OCI-LY1 (cell line): ENCODE measurements at regions not wholly inside any gene's neighbourhood (a gene's known extent, or its start where the extent isn't known, plus 50 kb on each side); places are given as distances from the start of the nearest gene placed in this dataset.

ENCODE experiments used
- CTCF ChIP-seq: fragments of 200-600 bp; sonication (generic), shearing (Covaris generic); IDR thresholded peaks from 2 replicates; pipeline ENCODE4 v1.5.1; 2017; ENCODE audit warnings: mild to moderate bottlenecking, antibody characterized with exemption, low read length, moderate library complexity, mixed read lengths
- EZH2 ChIP-seq: fragments of 200-600 bp; sonication (generic), shearing (Covaris generic); IDR thresholded peaks from 2 replicates; pipeline ENCODE4 v1.8.0; 2017; ENCODE audit warnings: borderline replicate concordance, mixed run types, mild to moderate bottlenecking, antibody characterized with exemption, low read length, moderate library complexity, mixed read lengths

- TF ChIP-seq CTCF = no peak
- TF ChIP-seq EZH2 = no peak
Measured at GRCh38 chr14:98622208-98623051, 649.6 kb downstream of the BCL11B start.
